A549 (cell line): ENCODE measurements at regions not wholly inside any gene's neighbourhood (a gene's known extent, or its start where the extent isn't known, plus 50 kb on each side); places are given as distances from the start of the nearest gene placed in this dataset.

Experiments
- ZSCAN20 ChIP-seq: fragments of 250-450 bp; sonication (Bioruptor Pico); IDR thresholded peaks from 2 replicates; pipeline ENCODE4 v1.8.0; 2022; ENCODE audit warnings: mild to moderate bottlenecking, moderate library complexity
- TF ChIP-seq, protein P1 (sequence below): fragments of >200 bp; sonication (Bioruptor Twin); formaldehyde crosslinking; IDR thresholded peaks from 3 replicates; pipeline ENCODE4 v1.5.1; 2016
- TF ChIP-seq, protein P2 (sequence below): fragments of 250-450 bp; sonication (Bioruptor Pico); IDR thresholded peaks from 2 replicates; pipeline ENCODE4 v1.5.0; 2021; ENCODE audit warnings: mild to moderate bottlenecking, moderate library complexity, borderline replicate concordance
- TF ChIP-seq, protein P3 (sequence below): IDR thresholded peaks from 2 replicates; pipeline ENCODE4 v1.6.1; 2012

DNA sequence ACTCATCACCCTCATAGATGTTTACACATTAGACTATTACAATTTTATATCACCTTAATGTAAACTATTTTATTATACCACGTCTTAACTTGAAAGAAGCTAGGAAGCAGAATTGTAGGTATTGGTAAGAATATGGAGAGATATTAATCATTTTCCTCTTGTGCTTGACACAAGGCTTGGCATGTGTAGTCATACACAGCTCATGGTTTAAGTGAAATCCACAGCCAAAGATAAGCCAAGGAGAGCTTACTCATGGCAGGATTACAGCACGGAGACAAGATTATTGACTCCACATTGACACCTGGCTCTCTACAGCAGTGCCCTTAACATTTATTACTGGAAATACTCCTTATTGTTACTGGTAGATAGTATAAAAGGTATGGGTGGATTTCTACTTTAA lies 68.4 kb upstream of the ADGRL4 start:
- TF ChIP-seq, protein P1, sequence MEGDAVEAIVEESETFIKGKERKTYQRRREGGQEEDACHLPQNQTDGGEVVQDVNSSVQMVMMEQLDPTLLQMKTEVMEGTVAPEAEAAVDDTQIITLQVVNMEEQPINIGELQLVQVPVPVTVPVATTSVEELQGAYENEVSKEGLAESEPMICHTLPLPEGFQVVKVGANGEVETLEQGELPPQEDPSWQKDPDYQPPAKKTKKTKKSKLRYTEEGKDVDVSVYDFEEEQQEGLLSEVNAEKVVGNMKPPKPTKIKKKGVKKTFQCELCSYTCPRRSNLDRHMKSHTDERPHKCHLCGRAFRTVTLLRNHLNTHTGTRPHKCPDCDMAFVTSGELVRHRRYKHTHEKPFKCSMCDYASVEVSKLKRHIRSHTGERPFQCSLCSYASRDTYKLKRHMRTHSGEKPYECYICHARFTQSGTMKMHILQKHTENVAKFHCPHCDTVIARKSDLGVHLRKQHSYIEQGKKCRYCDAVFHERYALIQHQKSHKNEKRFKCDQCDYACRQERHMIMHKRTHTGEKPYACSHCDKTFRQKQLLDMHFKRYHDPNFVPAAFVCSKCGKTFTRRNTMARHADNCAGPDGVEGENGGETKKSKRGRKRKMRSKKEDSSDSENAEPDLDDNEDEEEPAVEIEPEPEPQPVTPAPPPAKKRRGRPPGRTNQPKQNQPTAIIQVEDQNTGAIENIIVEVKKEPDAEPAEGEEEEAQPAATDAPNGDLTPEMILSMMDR = no peak
- TF ChIP-seq, protein P2, sequence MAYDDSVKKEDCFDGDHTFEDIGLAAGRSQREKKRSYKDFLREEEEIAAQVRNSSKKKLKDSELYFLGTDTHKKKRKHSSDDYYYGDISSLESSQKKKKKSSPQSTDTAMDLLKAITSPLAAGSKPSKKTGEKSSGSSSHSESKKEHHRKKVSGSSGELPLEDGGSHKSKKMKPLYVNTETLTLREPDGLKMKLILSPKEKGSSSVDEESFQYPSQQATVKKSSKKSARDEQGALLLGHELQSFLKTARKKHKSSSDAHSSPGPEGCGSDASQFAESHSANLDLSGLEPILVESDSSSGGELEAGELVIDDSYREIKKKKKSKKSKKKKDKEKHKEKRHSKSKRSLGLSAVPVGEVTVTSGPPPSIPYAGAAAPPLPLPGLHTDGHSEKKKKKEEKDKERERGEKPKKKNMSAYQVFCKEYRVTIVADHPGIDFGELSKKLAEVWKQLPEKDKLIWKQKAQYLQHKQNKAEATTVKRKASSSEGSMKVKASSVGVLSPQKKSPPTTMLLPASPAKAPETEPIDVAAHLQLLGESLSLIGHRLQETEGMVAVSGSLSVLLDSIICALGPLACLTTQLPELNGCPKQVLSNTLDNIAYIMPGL (CRISPR knock-in tag) = no peak
- TF ChIP-seq ZSCAN20 (CRISPR knock-in tag) = no peak
- TF ChIP-seq, protein P3, sequence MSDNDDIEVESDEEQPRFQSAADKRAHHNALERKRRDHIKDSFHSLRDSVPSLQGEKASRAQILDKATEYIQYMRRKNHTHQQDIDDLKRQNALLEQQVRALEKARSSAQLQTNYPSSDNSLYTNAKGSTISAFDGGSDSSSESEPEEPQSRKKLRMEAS = no peak
